ENCODE measurements at regions not wholly inside any gene's neighbourhood (a gene's known extent, or its start where the extent isn't known, plus 50 kb on each side); places are given as distances from the start of the nearest gene placed in this dataset.

GRCh38 chr17:13131225-13131624 is 113.4 kb upstream of the ELAC2 start:
- TF ChIP-seq, protein P1, sequence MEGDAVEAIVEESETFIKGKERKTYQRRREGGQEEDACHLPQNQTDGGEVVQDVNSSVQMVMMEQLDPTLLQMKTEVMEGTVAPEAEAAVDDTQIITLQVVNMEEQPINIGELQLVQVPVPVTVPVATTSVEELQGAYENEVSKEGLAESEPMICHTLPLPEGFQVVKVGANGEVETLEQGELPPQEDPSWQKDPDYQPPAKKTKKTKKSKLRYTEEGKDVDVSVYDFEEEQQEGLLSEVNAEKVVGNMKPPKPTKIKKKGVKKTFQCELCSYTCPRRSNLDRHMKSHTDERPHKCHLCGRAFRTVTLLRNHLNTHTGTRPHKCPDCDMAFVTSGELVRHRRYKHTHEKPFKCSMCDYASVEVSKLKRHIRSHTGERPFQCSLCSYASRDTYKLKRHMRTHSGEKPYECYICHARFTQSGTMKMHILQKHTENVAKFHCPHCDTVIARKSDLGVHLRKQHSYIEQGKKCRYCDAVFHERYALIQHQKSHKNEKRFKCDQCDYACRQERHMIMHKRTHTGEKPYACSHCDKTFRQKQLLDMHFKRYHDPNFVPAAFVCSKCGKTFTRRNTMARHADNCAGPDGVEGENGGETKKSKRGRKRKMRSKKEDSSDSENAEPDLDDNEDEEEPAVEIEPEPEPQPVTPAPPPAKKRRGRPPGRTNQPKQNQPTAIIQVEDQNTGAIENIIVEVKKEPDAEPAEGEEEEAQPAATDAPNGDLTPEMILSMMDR (IDR thresholded peaks at IDR 0.05; ENCODE audit: low read depth, low read length, missing control alignments), result no peak
- no peak for DNase-seq (ENCODE audit: low read depth)
- H3K4me3 ChIP-seq (ENCODE audit: low read depth, low read length), result no peak overlapping the region

DNA sequence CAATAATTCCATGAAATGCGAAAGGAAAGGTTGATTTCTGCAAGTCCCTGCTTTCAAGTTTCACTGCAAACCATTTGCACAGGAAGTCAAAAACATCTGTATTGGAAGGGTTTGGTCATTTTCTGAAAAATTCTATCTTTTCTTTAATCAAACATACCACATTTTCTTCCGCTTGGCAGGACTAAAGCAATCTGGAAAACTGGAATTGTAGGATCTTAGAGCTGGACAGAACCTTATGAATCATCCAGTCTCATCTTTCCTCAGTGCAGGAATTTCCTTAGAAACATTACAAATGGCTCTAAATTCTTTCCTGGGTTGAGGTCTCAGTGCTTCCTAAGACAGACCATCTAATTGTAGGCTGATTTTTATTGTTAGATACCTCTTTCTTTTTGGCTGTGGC is 111.5 kb upstream of the ELAC2 start:
- TF ChIP-seq, protein P1 (IDR thresholded peaks at IDR 0.05; ENCODE audit: low read depth, low read length, missing control alignments), result no peak

GRCh38 chr17:13128676-13129075 is 110.8 kb upstream of the ELAC2 start:
- DNase-seq (ENCODE audit: low read depth), result no peak
- TF ChIP-seq, protein P1 (IDR thresholded peaks at IDR 0.05; ENCODE audit: low read depth, low read length, missing control alignments), result no peak
- no peak overlapping the region for H3K4me3 ChIP-seq (ENCODE audit: low read depth, low read length)

More for the DNA sequence above, 111.5 kb upstream of the ELAC2 start:
- no peak for DNase-seq (ENCODE audit: low read depth)
- no peak overlapping the region for H3K4me3 ChIP-seq (ENCODE audit: low read depth, low read length)

- no peak for DNase-seq (ENCODE audit: low read depth)
- H3K4me3 ChIP-seq (ENCODE audit: low read depth, low read length), result no peak overlapping the region
- TF ChIP-seq, protein P1 (IDR thresholded peaks at IDR 0.05; ENCODE audit: low read depth, low read length, missing control alignments), result no peak
These were observed 110.2 kb upstream of the ELAC2 start for GRCh38 chr17:13127921-13128602.

DNA sequence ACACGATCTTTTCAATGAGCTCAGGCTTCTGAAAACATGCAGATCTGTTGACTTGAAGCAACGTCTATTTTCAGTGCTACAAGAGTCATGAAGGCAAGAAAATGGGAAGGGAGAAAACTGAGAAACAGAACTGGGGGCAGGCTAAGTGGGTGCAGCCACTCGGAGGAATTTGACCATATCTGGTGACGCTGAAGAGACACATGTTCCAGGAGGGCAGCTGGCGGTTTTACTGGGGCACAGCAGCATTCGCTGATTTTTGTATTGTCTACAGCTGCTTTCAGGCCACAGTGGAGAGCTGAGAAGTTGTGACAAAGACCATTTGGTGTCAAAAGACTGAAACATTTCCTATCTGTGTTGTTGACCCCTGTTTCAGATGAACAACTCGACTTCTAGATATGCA is 103.0 kb upstream of the ELAC2 start:
- no peak for DNase-seq (ENCODE audit: low read depth)
- TF ChIP-seq, protein P1 (IDR thresholded peaks at IDR 0.05; ENCODE audit: low read depth, low read length, missing control alignments), result no peak

GRCh38 chr17:13118311-13118710 is 100.5 kb upstream of the ELAC2 start:
- H3K4me3 ChIP-seq (ENCODE audit: low read depth, low read length), result no peak overlapping the region
- DNase-seq (ENCODE audit: low read depth), result no peak
- TF ChIP-seq, protein P1 (IDR thresholded peaks at IDR 0.05; ENCODE audit: low read depth, low read length, missing control alignments), result no peak

More for the DNA sequence above, 103.0 kb upstream of the ELAC2 start:
- no peak overlapping the region for H3K4me3 ChIP-seq (ENCODE audit: low read depth, low read length)

GRCh38 chr17:13117616-13118015 is 99.8 kb upstream of the ELAC2 start:
- TF ChIP-seq, protein P1 (IDR thresholded peaks at IDR 0.05; ENCODE audit: low read depth, low read length, missing control alignments), result no peak
- no peak overlapping the region for H3K4me3 ChIP-seq (ENCODE audit: low read depth, low read length)
- no peak for DNase-seq (ENCODE audit: low read depth)

Measured in GM12864 (cell line).